Osteocyte (in vitro differentiated cells): ENCODE measurements at regions not wholly inside any gene's neighbourhood (a gene's known extent, or its start where the extent isn't known, plus 50 kb on each side); places are given as distances from the start of the nearest gene placed in this dataset.

Source experiments
- DNase-seq: peaks from one replicate; pipeline ENCODE4 v3.0.0; 2021; ENCODE audit warnings: mixed read lengths; ENCODE audit not compliant: unreplicated experiment; ENCODE audit errors: extremely low spot score
- H3K27ac Mint-ChIP-seq: one replicate; pipeline ENCODE4 v1.8.0; 2021; ENCODE audit warnings: mild to moderate bottlenecking, mixed read lengths; ENCODE audit not compliant: unreplicated experiment
- H3K27me3 Mint-ChIP-seq: one replicate; pipeline ENCODE4 v1.8.0; 2021; ENCODE audit warnings: mixed read lengths; ENCODE audit not compliant: unreplicated experiment
- H3K36me3 Mint-ChIP-seq: one replicate; pipeline ENCODE4 v1.8.0; 2021; ENCODE audit warnings: mixed read lengths; ENCODE audit not compliant: unreplicated experiment
- H3K4me1 Mint-ChIP-seq: one replicate; pipeline ENCODE4 v1.8.0; 2021; ENCODE audit warnings: mixed read lengths; ENCODE audit not compliant: unreplicated experiment
- H3K4me3 Mint-ChIP-seq: one replicate; pipeline ENCODE4 v1.8.0; 2021; ENCODE audit warnings: mild to moderate bottlenecking, moderate library complexity, mixed read lengths; ENCODE audit not compliant: unreplicated experiment
- H3K9me3 Mint-ChIP-seq: one replicate; pipeline ENCODE4 v1.8.0; 2021; ENCODE audit warnings: mixed read lengths; ENCODE audit not compliant: unreplicated experiment
- CTCF ChIP-seq: fragments of 200-600 bp; sonication (generic); IDR thresholded peaks from 2 replicates; pipeline ENCODE4 v1.5.0; 2021; ENCODE audit warnings: antibody characterized with exemption, mild to moderate bottlenecking, moderate library complexity

GRCh38 chr10:120085096-120085796 is 192.7 kb downstream of the SEC23IP start:
- DNase-seq: no peak
- TF ChIP-seq CTCF: no peak
- Mint-ChIP-seq H3K27ac (no peak overlapping the region), H3K9me3 (no peaks in the 10 kb centered on the region), H3K4me1 (no peaks in the 10 kb centered on the region), H3K27me3 (no peaks in the 10 kb centered on the region), H3K36me3 (no peaks in the 10 kb centered on the region), H3K4me3 (no peak overlapping the region)

- TF ChIP-seq CTCF: no peak
- Mint-ChIP-seq H3K27me3 (no peaks in the 10 kb centered on the region), H3K9me3 (no peaks in the 10 kb centered on the region), H3K36me3 (no peaks in the 10 kb centered on the region), H3K4me1 (no peaks in the 10 kb centered on the region), H3K4me3 (no peak overlapping the region), H3K27ac (no peak overlapping the region)
- DNase-seq: no peak
These were observed 193.5 kb downstream of the SEC23IP start for GRCh38 chr10:120086066-120086465.

GRCh38 chr10:120087109-120087508 is 194.6 kb downstream of the SEC23IP start:
- Mint-ChIP-seq H3K27ac (no peak overlapping the region), H3K4me3 (no peak overlapping the region), H3K9me3 (no peaks in the 10 kb centered on the region), H3K4me1 (no peaks in the 10 kb centered on the region), H3K27me3 (no peaks in the 10 kb centered on the region), H3K36me3 (no peaks in the 10 kb centered on the region)
- no peak for DNase-seq
- TF ChIP-seq CTCF: no peak

GRCh38 chr10:120095875-120096274 is 203.3 kb downstream of the SEC23IP start:
- Mint-ChIP-seq H3K4me1 (no peaks in the 10 kb centered on the region), H3K27ac (no peak overlapping the region), H3K36me3 (no peaks in the 10 kb centered on the region), H3K9me3 (no peaks in the 10 kb centered on the region), H3K4me3 (no peak overlapping the region), H3K27me3 (no peaks in the 10 kb centered on the region)
- no peak for DNase-seq
- no peak for TF ChIP-seq CTCF

- no peak for DNase-seq
- H3K27me3 Mint-ChIP-seq: no peaks in the 10 kb centered on the region
- TF ChIP-seq CTCF: no peak
- H3K9me3 Mint-ChIP-seq: no peaks in the 10 kb centered on the region
- H3K4me1 Mint-ChIP-seq: no peaks in the 10 kb centered on the region
- no peak overlapping the region for H3K27ac Mint-ChIP-seq
- no peaks in the 10 kb centered on the region for H3K36me3 Mint-ChIP-seq
- no peak overlapping the region for H3K4me3 Mint-ChIP-seq
These were observed 205.2 kb downstream of the SEC23IP start for GRCh38 chr10:120097766-120098165.
